Adipocyte (in vitro differentiated cells): ENCODE measurements at regions not wholly inside any gene's neighbourhood (a gene's known extent, or its start where the extent isn't known, plus 50 kb on each side); places are given as distances from the start of the nearest gene placed in this dataset.

Experiments used
- DNase-seq: peaks from one replicate; pipeline ENCODE4 v3.0.0-alpha.2; 2015; ENCODE audit warnings: low read depth
- H3K27me3 ChIP-seq: replicated peaks from 2 replicates; pipeline ENCODE4 v1.7.0; 2013; ENCODE audit warnings: mild to moderate bottlenecking, low read length, moderate library complexity; ENCODE audit not compliant: control insufficient read depth, insufficient read depth
- H3K36me3 ChIP-seq: 2 replicates; pipeline ENCODE4 v1.7.0; 2013; ENCODE audit warnings: low read length, mild to moderate bottlenecking, moderate library complexity; ENCODE audit not compliant: control insufficient read depth, insufficient read depth, severe bottlenecking
- H3K4me1 ChIP-seq: 2 replicates; pipeline ENCODE4 v1.7.0; 2013; ENCODE audit warnings: mild to moderate bottlenecking, low read length, moderate library complexity; ENCODE audit not compliant: control insufficient read depth, insufficient read depth
- H3K4me3 ChIP-seq: 2 replicates; pipeline ENCODE4 v1.7.0; 2013; ENCODE audit warnings: mild to moderate bottlenecking, low read length, moderate library complexity
- H3K9ac ChIP-seq: 2 replicates; pipeline ENCODE4 v1.7.0; 2013; ENCODE audit warnings: mild to moderate bottlenecking, low read length, moderate library complexity
- H3K9me3 ChIP-seq: 2 replicates; pipeline ENCODE4 v1.7.0; 2013; ENCODE audit warnings: mild to moderate bottlenecking, low read length, moderate library complexity; ENCODE audit not compliant: control insufficient read depth

DNA sequence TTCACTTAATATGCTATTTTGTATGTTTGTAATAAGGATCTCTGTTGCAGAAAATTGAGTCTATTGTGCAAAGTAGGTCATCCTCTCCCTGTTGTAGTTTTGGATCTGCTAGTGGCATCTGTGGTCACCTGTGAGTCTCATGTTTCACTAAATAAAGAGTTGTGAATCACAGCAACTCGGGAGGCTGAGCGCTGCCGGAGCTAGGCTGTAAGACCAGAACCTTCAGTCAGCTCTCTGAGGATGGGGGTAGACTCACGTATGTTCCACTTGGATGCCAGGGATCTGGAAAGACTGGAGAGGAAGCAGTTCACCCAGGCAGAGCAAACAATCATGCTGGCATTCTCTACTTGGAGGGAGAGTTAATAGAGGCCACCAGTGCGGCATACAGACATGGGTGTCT, 187.3 kb upstream of the FOXA2 start:
- Histone ChIP-seq H3K9me3 (no peaks in the 10 kb centered on the region), H3K4me1 (peaks cover 29% of the 10 kb centered on the region), H3K4me3 (no peak overlapping the region), H3K27me3 (peaks cover 5% of the 10 kb centered on the region), H3K9ac (no peak overlapping the region), H3K36me3 (no peaks in the 10 kb centered on the region)
- no peak for DNase-seq

DNA sequence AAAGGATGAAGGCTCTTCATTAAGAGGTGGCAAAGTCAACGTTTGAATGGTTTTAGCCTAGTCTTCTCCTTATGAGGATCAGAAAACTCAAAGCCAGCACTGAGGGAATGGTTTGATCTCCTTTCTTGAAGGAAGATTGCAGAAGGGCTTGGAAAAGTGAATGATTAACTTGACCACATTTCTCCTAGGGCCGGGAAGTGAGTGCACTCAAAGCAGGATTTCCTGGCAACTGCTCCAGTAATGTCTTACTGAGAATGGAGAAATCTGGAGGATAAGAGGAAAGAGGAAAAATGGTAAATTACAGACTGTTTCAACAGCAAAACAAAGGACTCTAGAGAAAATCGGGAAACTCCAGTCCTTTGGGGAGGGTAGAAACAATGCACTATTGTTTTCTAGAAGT, 189.0 kb upstream of the FOXA2 start:
- H3K9me3 ChIP-seq = no peaks in the 10 kb centered on the region
- peaks cover 25% of the 10 kb centered on the region for H3K4me1 ChIP-seq
- H3K27me3 ChIP-seq = no peaks in the 10 kb centered on the region
- H3K4me3 ChIP-seq = no peak overlapping the region
- no peak overlapping the region for H3K9ac ChIP-seq
- H3K36me3 ChIP-seq = no peaks in the 10 kb centered on the region
- no peak for DNase-seq

DNA sequence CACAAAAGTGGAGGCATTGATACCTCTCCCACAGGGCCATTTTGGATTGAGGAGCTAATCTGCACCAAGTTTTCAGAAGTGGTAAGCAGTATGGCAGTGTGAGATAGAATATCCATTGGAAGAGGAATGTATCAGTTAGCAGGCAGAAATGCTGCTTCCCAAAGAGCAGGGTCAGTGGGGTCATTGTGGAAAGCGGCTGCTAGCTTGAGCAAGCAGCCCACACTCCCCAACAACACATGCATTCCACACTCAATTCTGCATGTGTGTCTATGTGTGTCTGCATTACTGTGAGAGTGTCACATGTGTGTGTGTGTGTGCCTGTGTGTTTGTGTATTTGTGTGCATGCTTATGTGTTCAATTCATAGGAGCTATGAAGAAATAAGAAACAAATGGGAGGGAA, 190.9 kb upstream of the FOXA2 start:
- Histone ChIP-seq H3K36me3 (no peaks in the 10 kb centered on the region), H3K9me3 (no peaks in the 10 kb centered on the region), H3K9ac (no peak overlapping the region), H3K4me3 (no peak overlapping the region), H3K4me1 (peaks cover 13% of the 10 kb centered on the region), H3K27me3 (no peaks in the 10 kb centered on the region)
- no peak for DNase-seq

DNA sequence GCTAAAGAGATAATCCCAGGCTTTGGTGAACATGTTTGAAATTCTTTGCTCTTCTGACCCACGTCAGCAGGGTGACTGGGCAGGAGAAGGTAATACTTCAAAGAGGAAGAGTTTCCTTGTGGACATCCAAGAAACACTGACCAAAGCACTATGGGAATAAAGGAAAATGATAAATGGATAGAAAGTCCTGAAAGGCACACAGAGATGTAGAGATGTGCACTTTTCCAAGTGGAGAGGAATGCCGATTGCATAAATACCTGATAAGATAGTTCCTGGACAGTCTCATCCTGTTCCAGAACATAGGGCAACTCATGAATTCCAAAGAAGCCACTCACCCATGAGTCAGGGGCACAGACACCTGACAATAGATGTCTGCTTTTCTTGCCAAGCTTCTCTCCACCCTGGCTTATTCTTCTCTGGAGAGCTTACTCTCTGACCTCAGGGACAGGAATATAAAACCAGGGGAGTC, 191.3 kb upstream of the FOXA2 start:
- peak; percentile 30 for DNase-seq
- Histone ChIP-seq H3K27me3 (no peaks in the 10 kb centered on the region), H3K9me3 (no peaks in the 10 kb centered on the region), H3K9ac (no peak overlapping the region), H3K36me3 (no peaks in the 10 kb centered on the region), H3K4me1 (peaks cover 9% of the 10 kb centered on the region), H3K4me3 (no peak overlapping the region)

DNA sequence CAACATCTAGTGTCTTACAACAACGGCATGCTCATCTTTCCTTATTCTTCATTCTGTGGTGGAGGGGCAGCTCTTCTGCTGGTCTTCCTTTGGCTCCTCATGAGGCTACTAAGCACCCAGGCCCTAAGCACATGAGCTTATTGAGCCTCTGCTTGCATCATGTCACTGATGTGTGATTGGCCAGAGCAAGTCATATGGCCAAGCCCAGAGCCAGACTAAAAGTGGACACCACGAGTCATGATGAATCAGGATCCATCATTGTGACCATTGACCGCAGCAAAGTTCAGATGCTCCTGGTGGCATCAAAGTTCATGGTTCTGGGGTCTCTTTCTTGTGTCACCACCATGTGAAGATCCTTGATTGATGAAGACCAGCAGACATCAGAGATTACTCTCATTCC, 192.0 kb upstream of the FOXA2 start:
- peaks cover 8% of the 10 kb centered on the region for H3K4me1 ChIP-seq
- no peaks in the 10 kb centered on the region for H3K9me3 ChIP-seq
- no peak for DNase-seq
- no peak overlapping the region for H3K4me3 ChIP-seq
- no peaks in the 10 kb centered on the region for H3K27me3 ChIP-seq
- H3K9ac ChIP-seq = no peak overlapping the region
- H3K36me3 ChIP-seq = no peaks in the 10 kb centered on the region

DNA sequence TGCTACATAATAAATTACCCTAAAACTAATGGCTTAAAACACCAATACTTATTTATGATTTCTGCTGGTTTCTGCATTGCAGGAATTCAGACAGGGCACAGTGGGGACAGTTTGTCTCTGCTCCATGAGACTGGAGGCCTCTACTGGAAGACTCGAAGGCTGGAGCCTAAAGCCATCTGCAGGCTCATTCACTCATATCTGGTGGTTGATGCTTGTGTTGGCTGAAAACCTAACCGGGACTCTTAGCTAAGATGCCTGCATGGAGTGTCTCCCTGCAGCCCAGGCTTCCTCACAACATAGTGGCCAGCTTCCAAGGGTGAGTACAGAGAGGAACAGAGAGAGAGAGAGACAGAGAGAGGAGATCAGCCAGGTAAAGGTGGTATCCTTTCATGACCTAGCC, 195.5 kb upstream of the FOXA2 start:
- Histone ChIP-seq H3K9ac (no peak overlapping the region), H3K36me3 (no peaks in the 10 kb centered on the region), H3K9me3 (no peaks in the 10 kb centered on the region), H3K4me3 (no peak overlapping the region), H3K4me1 (peaks cover 6% of the 10 kb centered on the region), H3K27me3 (peaks cover 5% of the 10 kb centered on the region)
- DNase-seq = no peak

DNA sequence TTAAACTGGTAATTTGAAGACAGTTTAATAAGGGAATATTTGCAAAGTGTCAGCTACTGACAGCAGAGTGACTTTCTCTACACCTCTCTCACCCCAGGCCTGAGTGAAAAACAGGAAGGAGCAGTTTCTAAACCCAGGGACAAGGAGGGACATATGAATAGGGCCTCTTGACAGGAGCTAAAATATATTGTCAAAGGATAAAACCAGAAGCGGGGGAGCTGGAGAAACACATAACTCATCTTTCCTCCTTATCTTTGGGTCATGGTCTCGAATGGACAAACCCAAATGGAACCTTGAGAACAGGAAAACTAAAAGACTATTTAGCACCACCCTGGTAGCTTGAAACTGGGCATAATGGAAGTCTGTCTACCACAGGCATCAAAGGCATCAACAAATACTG, 197.5 kb upstream of the FOXA2 start:
- Histone ChIP-seq H3K4me1 (no peaks in the 10 kb centered on the region), H3K27me3 (peaks cover 9% of the 10 kb centered on the region), H3K36me3 (no peaks in the 10 kb centered on the region), H3K9me3 (peaks cover 4% of the 10 kb centered on the region), H3K4me3 (no peak overlapping the region), H3K9ac (no peak overlapping the region)
- no peak for DNase-seq

DNA sequence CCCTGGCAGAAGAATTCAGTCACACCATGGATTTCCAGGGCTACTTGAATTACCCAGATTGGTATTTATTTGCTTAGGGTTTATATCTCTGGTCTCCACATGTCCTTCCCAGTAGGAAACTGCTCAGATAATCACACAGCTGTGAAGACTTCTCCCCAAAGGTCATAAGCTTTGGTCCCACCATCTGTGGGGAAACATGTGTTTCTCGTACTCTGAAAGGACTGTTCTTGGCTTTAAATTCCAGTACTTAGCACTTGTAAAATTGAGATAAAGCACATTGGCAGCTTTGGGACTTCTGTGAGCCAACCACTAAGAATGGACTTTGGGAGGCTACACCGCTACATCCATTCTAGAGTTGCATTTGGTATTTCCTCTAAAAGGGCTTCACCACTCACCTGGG, 205.3 kb upstream of the FOXA2 start:
- no peak for DNase-seq
- no peak overlapping the region for H3K9ac ChIP-seq
- H3K9me3 ChIP-seq = peaks cover 4% of the 10 kb centered on the region

DNA sequence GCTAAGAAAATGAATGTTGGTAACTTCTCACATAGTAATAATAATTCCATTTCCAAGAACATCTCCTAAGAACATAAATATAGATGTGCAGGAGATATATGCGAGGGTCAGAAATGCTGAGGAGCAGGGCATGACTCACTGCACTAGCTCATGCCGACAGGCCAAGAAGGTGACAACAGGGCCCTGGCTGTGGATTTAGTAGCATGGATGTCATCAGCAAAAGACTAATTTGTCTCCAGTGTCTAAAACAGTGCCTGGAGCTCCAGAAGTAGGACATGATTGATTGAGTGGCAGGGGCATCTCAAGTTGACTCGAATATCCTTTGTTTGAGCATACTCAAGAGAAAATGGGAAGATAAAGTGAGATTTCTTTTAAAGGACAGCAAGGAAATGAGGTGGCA, 207.0 kb upstream of the FOXA2 start:
- no peak overlapping the region for H3K4me3 ChIP-seq
- H3K9ac ChIP-seq = no peak overlapping the region
- no peaks in the 10 kb centered on the region for H3K36me3 ChIP-seq
- peaks cover 25% of the 10 kb centered on the region for H3K4me1 ChIP-seq
- DNase-seq = no peak
- no peaks in the 10 kb centered on the region for H3K9me3 ChIP-seq
- peaks cover 14% of the 10 kb centered on the region for H3K27me3 ChIP-seq

More for the DNA sequence above, 205.3 kb upstream of the FOXA2 start:
- no peak overlapping the region for H3K4me3 ChIP-seq
- H3K36me3 ChIP-seq = no peaks in the 10 kb centered on the region
- H3K4me1 ChIP-seq = peaks cover 8% of the 10 kb centered on the region
- peaks cover 17% of the 10 kb centered on the region for H3K27me3 ChIP-seq

DNA sequence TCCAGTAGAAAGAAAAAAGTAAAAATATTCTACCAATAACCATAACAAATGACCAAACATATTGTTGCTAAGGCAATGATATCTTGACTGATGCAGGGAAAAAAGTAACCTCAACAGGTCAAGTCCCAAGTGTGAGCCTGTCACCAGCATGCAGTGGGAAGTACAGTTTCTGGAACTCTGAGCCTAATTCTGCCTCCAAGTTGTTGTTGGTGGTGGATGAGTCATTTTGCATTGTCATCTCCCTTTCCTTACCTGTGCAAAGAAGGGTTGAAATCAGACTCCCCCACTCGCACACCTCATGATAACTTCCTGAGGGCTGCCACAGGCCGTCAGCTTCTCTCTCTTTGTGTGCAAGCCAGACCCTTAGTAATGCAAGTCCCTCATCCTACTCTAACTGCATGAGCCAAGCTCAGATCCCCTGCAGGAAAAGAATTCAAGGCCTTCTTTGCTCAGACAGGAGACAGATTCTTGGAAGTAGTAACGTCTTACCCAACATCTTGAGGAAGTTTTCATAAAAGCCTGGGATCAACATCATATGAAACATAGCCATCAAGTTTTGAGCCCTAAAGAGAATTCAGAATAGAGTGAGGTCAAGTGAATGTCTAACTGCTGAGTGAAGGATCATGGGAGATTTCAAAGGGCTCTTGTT, 207.6 kb upstream of the FOXA2 start:
- Histone ChIP-seq H3K4me1 (peaks cover 29% of the 10 kb centered on the region), H3K36me3 (no peaks in the 10 kb centered on the region), H3K9ac (no peak overlapping the region), H3K9me3 (no peaks in the 10 kb centered on the region), H3K4me3 (no peak overlapping the region), H3K27me3 (peaks cover 13% of the 10 kb centered on the region)
- DNase-seq = no peak

DNA sequence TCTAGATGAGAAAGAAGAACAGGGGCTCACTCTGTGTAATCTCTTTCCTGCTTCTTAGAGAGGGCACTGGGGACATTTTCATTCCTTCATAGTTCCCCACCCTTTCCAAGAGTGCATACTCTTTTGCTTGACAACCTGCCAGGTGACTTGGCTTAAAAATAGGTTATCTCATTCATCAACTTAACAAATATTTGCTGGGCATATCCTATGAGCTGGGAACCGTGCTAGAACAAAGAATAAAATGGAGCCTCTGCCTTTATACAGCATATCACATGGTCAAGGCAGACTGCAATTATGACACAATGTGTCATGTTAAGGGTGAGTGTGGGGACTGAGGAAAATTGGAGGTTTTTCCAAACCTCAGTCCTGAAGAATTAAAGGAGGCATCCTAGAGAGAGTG, 209.8 kb upstream of the FOXA2 start:
- no peaks in the 10 kb centered on the region for H3K9me3 ChIP-seq
- peak; percentile 40 for DNase-seq
- H3K4me3 ChIP-seq = no peak overlapping the region
- no peaks in the 10 kb centered on the region for H3K36me3 ChIP-seq
- H3K27me3 ChIP-seq = peaks cover 3% of the 10 kb centered on the region
- no peak overlapping the region for H3K9ac ChIP-seq
- peaks cover 29% of the 10 kb centered on the region for H3K4me1 ChIP-seq

DNA sequence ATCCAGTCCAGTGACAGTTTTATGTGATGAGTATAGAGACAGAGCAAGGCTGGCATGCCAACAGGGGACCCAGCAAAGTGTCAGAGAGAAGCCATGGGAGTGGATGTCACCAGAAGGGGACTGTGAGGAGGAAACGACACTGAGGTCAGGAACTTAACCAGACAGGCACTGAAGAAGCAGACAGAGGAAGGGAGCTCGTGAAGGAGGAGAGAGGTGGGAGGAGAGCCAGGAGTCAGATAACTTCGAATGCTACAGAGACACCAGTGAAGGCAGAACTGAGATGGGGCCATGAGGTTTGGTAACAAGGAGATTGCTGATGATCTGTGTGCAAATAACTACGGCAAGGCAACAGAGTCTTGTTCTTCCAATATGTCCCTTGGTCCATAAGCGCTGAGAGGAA, 211.1 kb upstream of the FOXA2 start:
- peak overlapping the region; percentile 7 for H3K9ac ChIP-seq
- peaks cover 29% of the 10 kb centered on the region for H3K4me1 ChIP-seq
- DNase-seq = no peak
- H3K4me3 ChIP-seq = peak overlapping the region; percentile 21
- no peaks in the 10 kb centered on the region for H3K27me3 ChIP-seq
- no peaks in the 10 kb centered on the region for H3K36me3 ChIP-seq
- H3K9me3 ChIP-seq = no peaks in the 10 kb centered on the region
